HG02840 (cell line): ENCODE measurements at regions not wholly inside any gene's neighbourhood (a gene's known extent, or its start where the extent isn't known, plus 50 kb on each side); places are given as distances from the start of the nearest gene placed in this dataset.
"Not testable (repeated sequence)": the region's sequence is repeated elsewhere in the genome, so short reads cannot be mapped to it uniquely, and the experiment has no call there.

Source experiments
- ATAC-seq: cut with Tn5 transposase; IDR thresholded peaks from one replicate; pipeline ENCODE4 v1.9.1; 2021; ENCODE audit warnings: mild to moderate bottlenecking, moderate library complexity, moderate number of reproducible peaks; ENCODE audit not compliant: unreplicated experiment, low FRiP score

- ATAC-seq: no peak
Observed at GRCh38 chr2:208673631-208674030, 267.0 kb downstream of the PTH2R start.

- ATAC-seq: no peak
Observed at GRCh38 chr2:208674919-208675318, 268.3 kb downstream of the PTH2R start.

DNA sequence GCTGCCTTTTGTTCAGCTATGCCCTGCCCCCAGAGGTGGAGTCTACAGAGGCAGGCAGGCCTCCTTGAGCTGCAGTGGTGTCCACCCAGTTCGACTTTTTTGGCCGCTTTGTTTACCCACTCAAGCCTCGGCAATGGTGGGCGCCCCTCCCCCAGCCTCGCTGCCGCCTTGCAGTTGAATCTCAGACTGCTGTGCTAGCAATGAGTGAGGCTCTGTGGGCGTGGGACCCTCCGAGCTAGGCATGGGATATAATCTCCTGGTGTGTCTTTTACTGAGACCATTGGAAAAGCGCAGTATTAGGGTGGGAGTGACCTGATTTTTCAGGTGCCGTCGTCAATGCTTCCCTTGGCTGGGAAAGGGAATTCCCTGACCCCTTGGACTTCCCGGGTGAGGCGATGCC is 279.3 kb downstream of the PTH2R start:
- ATAC-seq: not testable (repeated sequence)

- ATAC-seq: no peak
Observed at GRCh38 chr2:208686665-208687064, 280.1 kb downstream of the PTH2R start.

GRCh38 chr2:208687720-208688119 is 281.1 kb downstream of the PTH2R start:
- not testable (repeated sequence) for ATAC-seq

GRCh38 chr2:208698114-208698513 is 291.5 kb downstream of the PTH2R start:
- no peak for ATAC-seq

- ATAC-seq: no peak
Observed at GRCh38 chr2:208708486-208708885, 301.9 kb downstream of the PTH2R start.

DNA sequence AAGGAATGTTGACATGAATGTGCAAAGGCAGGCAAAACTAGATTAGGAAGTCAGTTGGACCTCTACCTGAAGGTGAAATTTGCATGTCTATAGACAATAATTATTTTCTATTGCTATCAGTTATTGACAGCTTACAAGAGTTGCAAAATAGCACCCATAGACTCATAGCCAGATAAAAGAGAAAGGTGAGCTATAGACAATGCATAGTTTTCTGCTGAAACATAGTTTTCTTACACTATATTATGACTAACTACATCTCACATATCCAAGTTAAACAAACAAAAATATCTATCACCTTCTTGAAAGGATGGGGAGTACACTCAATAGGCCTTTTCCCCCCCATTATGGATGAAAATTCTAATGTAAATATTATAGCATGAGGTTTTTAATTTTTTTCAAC is 305.0 kb downstream of the PTH2R start:
- ATAC-seq: no peak

- ATAC-seq: no peak
Observed at GRCh38 chr2:208713066-208713745, 306.6 kb downstream of the PTH2R start.

- no peak for ATAC-seq
Observed at GRCh38 chr2:208718828-208719227, 312.2 kb downstream of the PTH2R start.

GRCh38 chr2:208722731-208723130 is 316.1 kb downstream of the PTH2R start:
- no peak for ATAC-seq

GRCh38 chr2:208725280-208725679 is 318.7 kb downstream of the PTH2R start:
- ATAC-seq: no peak

- no peak for ATAC-seq
Observed at GRCh38 chr2:208726242-208726641, 319.6 kb downstream of the PTH2R start.

GRCh38 chr2:208751663-208752415 is 345.2 kb downstream of the PTH2R start:
- not testable (repeated sequence) for ATAC-seq

DNA sequence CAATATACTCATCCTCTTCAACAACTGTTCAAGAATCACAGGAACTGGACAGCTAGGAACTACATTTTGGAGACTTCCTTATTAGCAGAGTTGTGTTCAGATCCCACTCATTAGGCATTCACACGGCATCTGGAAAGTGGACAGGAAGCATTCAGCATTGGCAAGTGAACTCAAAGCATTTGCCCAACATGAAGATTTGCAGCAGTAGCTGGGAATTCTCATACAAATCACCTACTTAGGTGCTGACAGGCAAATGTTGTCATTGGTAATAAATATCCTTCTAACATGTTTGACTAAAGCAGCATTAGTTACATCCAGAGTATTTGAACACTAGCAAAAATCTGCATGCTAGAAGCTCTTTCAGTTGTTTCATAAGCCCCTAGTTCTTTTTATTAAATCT is 350.8 kb downstream of the PTH2R start:
- no peak for ATAC-seq

DNA sequence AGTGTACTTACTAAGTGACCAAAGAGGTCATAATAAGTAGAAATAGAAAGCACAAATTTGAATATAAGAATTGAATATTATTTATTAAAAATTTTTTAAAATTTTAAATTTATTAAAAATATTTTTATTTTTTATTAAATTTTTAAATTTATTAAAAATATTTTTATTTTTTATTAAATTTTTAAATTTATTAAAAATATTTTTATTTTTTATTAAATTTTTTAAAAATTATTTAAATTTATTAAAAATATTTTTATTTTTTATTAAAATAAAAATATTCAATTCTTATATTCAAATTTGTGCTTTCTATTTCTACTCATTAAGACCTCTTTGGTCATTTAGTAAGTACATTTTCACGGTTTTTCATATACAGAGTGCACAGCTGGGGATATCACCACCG is 366.5 kb downstream of the PTH2R start:
- ATAC-seq: not testable (repeated sequence)

DNA sequence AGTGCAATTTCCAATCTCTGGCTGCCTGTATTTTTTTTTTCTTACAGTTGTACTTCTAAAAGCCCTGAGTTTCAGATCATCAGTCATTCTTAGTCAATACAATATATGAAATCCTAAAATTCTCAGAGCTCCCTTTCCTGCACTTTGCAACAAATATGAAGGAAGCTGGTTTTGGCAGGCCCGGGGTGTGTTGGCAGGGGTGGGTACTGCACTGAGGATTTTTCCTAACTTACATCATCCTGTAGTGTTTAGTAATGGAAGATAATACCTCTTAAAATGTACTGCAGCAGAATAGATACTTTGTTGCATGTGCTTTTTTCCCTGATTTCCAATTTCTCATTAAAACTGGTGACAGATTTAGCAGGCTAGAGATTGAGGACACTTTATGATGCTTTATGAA is 374.6 kb downstream of the PTH2R start:
- no peak for ATAC-seq

DNA sequence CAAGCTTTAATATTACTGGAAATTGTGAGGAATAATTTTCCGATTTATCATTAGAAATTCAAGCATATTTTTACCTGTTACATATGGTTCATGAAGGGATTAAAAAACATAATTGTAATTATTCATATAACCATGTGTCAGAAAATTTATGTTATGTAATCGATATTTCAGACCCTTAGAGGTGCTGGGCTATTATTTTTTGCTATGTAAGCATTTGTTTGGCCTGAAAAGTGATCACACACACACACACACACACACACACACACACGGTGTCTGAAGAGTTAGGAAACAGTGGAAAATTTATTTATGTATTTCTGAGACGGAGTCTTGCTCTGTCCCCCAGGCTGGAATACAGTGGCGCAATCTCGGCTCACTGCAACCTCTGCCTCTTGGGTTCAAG is 375.5 kb downstream of the PTH2R start:
- no peak for ATAC-seq

DNA sequence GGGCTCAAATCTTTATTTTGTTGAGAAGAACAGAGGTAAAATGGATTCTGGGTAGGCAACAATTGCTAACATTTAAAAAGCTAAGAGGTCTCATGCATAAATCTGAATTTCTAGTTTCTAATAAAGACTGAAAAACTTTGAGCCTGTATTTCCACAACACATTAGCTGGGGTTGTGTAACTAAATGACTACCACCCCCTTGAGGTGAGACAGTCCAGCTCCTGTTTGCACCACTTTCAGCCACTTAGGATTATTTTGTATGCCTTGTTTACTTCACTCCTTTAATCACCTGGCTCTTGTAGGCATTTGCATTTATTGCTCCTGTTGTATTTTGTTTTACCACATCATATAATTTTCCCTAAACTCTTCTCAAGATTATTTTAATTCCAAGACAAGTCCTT is 376.6 kb downstream of the PTH2R start:
- ATAC-seq: no peak

DNA sequence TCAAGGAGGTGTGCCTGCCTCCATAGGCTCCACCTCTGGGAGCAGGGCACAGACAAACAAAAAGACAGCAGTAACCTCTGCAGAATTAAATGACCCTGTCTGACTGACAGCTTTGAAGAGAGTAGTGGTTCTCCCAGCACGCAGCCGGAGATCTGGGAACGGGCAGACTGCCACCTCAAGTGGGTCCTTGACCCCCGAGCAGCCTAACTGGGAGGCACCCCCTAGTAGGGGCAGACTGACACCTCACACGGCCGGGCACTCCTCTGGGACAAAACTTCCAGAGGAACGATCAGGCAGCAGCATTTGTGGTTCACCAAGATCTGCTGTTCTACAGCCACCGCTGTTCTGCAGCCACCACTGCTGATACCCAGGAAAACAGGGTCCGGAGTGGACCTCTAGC is 378.2 kb downstream of the PTH2R start:
- not testable (repeated sequence) for ATAC-seq

DNA sequence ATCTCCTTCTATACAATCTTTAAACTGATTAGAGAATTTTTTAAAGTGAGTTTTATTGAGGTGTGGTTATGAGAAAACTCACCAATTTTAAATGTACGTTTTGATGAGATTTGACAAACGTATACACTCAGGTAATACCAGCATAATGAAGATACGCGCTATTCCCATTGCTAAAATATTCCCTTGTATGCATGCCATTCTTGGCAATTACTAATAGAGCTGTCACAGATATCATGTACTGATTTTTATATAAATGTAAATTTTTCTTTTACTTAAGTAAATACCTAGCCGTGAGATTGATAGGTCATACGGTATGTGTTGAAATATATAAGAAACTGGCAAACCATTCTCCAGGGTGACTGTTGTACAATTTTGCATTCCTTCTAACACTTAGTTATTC is 384.7 kb downstream of the PTH2R start:
- no peak for ATAC-seq

GRCh38 chr2:208792766-208793165 is 386.2 kb downstream of the PTH2R start:
- ATAC-seq: no peak
